Uterus (tissue), 2 donors: ENCODE measurements at regions not wholly inside any gene's neighbourhood (a gene's known extent, or its start where the extent isn't known, plus 50 kb on each side); places are given as distances from the start of the nearest gene placed in this dataset.

Experiments
- CTCF ChIP-seq, 4 experiments: fragments of 200-600 bp in 2 of 4; fragments of 450-650 bp in 2 of 4; sonication (generic) in 2 of 4; IDR thresholded peaks; one replicate each; pipeline ENCODE4 v1.5.1; 2016 to 2019; ENCODE audit warnings: antibody characterized with exemption in 4 of 4, mild to moderate bottlenecking in 2 of 4, moderate library complexity in 1 of 4
- POLR2A ChIP-seq, 2 donors: fragments of 450-650 bp; IDR thresholded peaks; one replicate each; pipeline ENCODE4 v1.6.1; 2016; ENCODE audit warnings: antibody characterized with exemption in 2 of 2, mild to moderate bottlenecking in 1 of 2, moderate library complexity in 1 of 2

DNA sequence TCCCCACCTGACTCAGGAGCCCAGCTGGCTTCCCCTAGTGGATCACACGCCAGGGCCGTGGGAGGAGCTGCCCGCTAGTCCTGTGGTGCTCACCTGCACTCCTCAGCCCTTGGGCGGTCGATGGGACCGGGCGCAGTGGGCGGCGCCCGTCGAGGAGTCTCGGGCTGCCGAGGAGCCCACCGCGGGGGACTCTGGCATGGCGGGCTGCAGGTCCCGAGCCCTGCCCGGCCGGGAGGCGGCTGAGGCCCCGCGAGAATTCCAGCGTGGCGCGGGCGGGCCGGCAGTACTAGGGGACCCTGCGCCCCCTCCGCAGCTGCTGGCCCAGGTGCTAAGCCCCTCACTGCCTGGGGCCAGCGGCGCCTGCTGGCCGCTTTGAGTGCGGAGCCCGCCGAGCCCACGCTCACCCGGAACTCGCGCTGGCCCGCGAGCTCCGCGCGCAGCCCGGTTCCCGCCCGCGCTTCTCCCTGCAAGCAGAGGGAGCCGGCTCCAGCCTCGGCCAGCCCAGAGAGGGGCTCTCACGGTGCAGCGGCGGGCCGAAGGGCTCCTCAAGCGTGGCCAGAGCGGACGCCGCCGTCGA is 367.9 kb downstream of the TYW1 start:
- TF ChIP-seq POLR2A (IDR thresholded peaks at IDR 0.05) (no peak), CTCF (IDR thresholded peaks at IDR 0.05) (no peak)
